H1 (cell line): ENCODE measurements at regions not wholly inside any gene's neighbourhood (a gene's known extent, or its start where the extent isn't known, plus 50 kb on each side); places are given as distances from the start of the nearest gene placed in this dataset.

Experiments
- CTCF ChIA-PET: fragments of 300-600 bp; sonication (Branson Sonifier 250); formaldehyde crosslinking; loops from one replicate; lab custom pipeline; 2021; ENCODE audit not compliant: partially characterized antibody; lab: Charles Lee
- POLR2A ChIA-PET: fragments of 300-600 bp; sonication (Branson Sonifier 250); formaldehyde crosslinking; loops from one replicate; lab custom pipeline; 2021; ENCODE audit warnings: inconsistent platforms; ENCODE audit not compliant: partially characterized antibody; lab: Charles Lee
- DNase-seq, 2 experiments: peaks; one replicate each; pipeline versions ENCODE4 v3.0.0 to v3.0.0-alpha.2; 2010 to 2022; ENCODE audit warnings: low spot score in 2 of 2, low read depth in 1 of 2, mixed read lengths in 1 of 2
- FAIRE-seq: peaks from 2 replicates; lab custom pipeline; 2011; peaks lifted over from hg19 to GRCh38; lab: Jason Lieb, UNC
- H2AFZ ChIP-seq: 2 replicates; pipeline ENCODE4 v1.8.1; 2012; ENCODE audit warnings: low read length, inconsistent platforms
- H2AK5ac ChIP-seq: 2 replicates; pipeline ENCODE4 v1.6.1; 2013; ENCODE audit warnings: low read depth, low read length
- H2BK120ac ChIP-seq: replicated peaks from 2 replicates; pipeline ENCODE3; 2013; ENCODE audit warnings: low read depth, low read length, inconsistent platforms
- H2BK12ac ChIP-seq: 2 replicates; pipeline ENCODE4 v1.6.1; 2013; ENCODE audit warnings: low read depth, low read length
- H2BK15ac ChIP-seq: 2 replicates; pipeline ENCODE4 v1.6.1; 2013; ENCODE audit warnings: low read length
- H2BK20ac ChIP-seq: 2 replicates; pipeline ENCODE4 v1.6.1; 2013; ENCODE audit warnings: low read length
- H2BK5ac ChIP-seq: 2 replicates; pipeline ENCODE4 v1.6.1; 2013; ENCODE audit warnings: low read depth, low read length
- H3K14ac ChIP-seq: 2 replicates; pipeline ENCODE4 v1.6.1; 2013; ENCODE audit warnings: inconsistent platforms; ENCODE audit not compliant: insufficient read length
- H3K18ac ChIP-seq: 2 replicates; pipeline ENCODE4 v1.6.1; 2013; ENCODE audit warnings: low read length; ENCODE audit errors: extremely low read depth
- H3K23ac ChIP-seq: 2 replicates; pipeline ENCODE4 v1.6.1; 2013; ENCODE audit warnings: inconsistent platforms; ENCODE audit not compliant: insufficient read length
- H3K23me2 ChIP-seq: 2 replicates; pipeline ENCODE4 v1.6.1; 2013; ENCODE audit warnings: low read depth, low read length
- H3K27ac ChIP-seq: 2 replicates; pipeline ENCODE4 v1.6.1; 2011; ENCODE audit warnings: low read depth, low read length, inconsistent platforms
- H3K27me3 ChIP-seq, 4 experiments: replicated peaks in 1 of 4; 1 replicate in 1 of 4; 2 replicates in 3 of 4; pipeline versions ENCODE4 v1.6.1 to v1.8.1; 2011 to 2013; ENCODE audit warnings: low read length in 3 of 4, mild to moderate bottlenecking in 3 of 4, inconsistent platforms in 2 of 4, mixed read lengths in 2 of 4, moderate library complexity in 1 of 4; ENCODE audit not compliant: control insufficient read depth in 3 of 4, insufficient read depth in 3 of 4; ENCODE audit errors: extremely low read depth in 1 of 4
- H3K36me3 ChIP-seq, 4 experiments: 2 replicates each; pipeline versions ENCODE4 v1.6.1 to v1.8.1; 2011 to 2013; ENCODE audit warnings: mild to moderate bottlenecking in 4 of 4, low read length in 3 of 4, moderate library complexity in 2 of 4, control low read depth in 1 of 4, inconsistent platforms in 1 of 4; ENCODE audit not compliant: insufficient read depth in 4 of 4, control insufficient read depth in 2 of 4
- H3K4ac ChIP-seq: replicated peaks from 2 replicates; pipeline ENCODE3; 2013; ENCODE audit warnings: low read length, low read depth, mixed read lengths, inconsistent platforms; ENCODE audit not compliant: insufficient read length
- H3K4me1 ChIP-seq, 4 experiments: replicated peaks in 1 of 4; 1 replicate in 1 of 4; 2 replicates in 3 of 4; pipeline versions ENCODE4 v1.6.1 to v1.8.1; 2011 to 2013; ENCODE audit warnings: low read length in 3 of 4, inconsistent platforms in 2 of 4, mixed read lengths in 1 of 4; ENCODE audit not compliant: insufficient read depth in 4 of 4, control insufficient read depth in 3 of 4
- H3K4me2 ChIP-seq, 2 experiments: 2 replicates each; pipeline versions ENCODE4 v1.6.1 to v1.8.1; 2011 to 2013; ENCODE audit warnings: low read depth in 2 of 2, low read length in 2 of 2, control low read depth in 1 of 2, inconsistent platforms in 1 of 2, mild to moderate bottlenecking in 1 of 2; ENCODE audit not compliant: insufficient read depth in 1 of 2
- H3K4me3 ChIP-seq, 4 experiments: fragments of 200-600, 300-600 bp in 1 of 4; sonication (generic), shearing (Covaris generic), sonication (Bioruptor Twin) in 1 of 4; 2 replicates each; pipeline versions ENCODE4 v1.5.1 to v1.8.1; 2011 to 2016; ENCODE audit warnings: low read length in 4 of 4, low read depth in 3 of 4, control low read depth in 2 of 4, inconsistent platforms in 2 of 4, mild to moderate bottlenecking in 2 of 4, mixed read lengths in 1 of 4, moderate library complexity in 1 of 4; ENCODE audit not compliant: insufficient read depth in 2 of 4; ENCODE audit errors: extremely low read depth in 1 of 4
- H3K56ac ChIP-seq: replicated peaks from 2 replicates; pipeline ENCODE3; 2013; ENCODE audit warnings: low read depth, mild to moderate bottlenecking, mixed read lengths, low read length, inconsistent platforms; ENCODE audit not compliant: insufficient read length
- H3K79me1 ChIP-seq: 2 replicates; pipeline ENCODE4 v1.6.1; 2013; ENCODE audit warnings: low read depth, low read length, control low read depth
- H3K79me2 ChIP-seq, 2 experiments: 2 replicates each; pipeline versions ENCODE4 v1.6.1 to v1.8.1; 2012 to 2013; ENCODE audit warnings: low read length in 2 of 2, mild to moderate bottlenecking in 2 of 2, inconsistent platforms in 1 of 2; ENCODE audit not compliant: insufficient read depth in 2 of 2, control insufficient read depth in 1 of 2
- H3K9ac ChIP-seq, 4 experiments: replicated peaks in 1 of 4; 1 replicate in 1 of 4; 2 replicates in 3 of 4; pipeline versions ENCODE4 v1.6.1 to v1.8.1; 2011 to 2013; ENCODE audit warnings: low read depth in 3 of 4, low read length in 3 of 4, control low read depth in 2 of 4, mild to moderate bottlenecking in 2 of 4, moderate library complexity in 2 of 4, inconsistent platforms in 1 of 4; ENCODE audit errors: extremely low read depth in 1 of 4
- H3K9me3 ChIP-seq, 2 experiments: 2 replicates each; pipeline versions ENCODE4 v1.6.1 to v1.8.1; 2012 to 2013; ENCODE audit warnings: mild to moderate bottlenecking in 2 of 2, moderate library complexity in 2 of 2, control low read depth in 1 of 2, inconsistent platforms in 1 of 2, low read depth in 1 of 2, low read length in 1 of 2, mixed read lengths in 1 of 2; ENCODE audit not compliant: insufficient read depth in 2 of 2
- H4K20me1 ChIP-seq, 2 experiments: replicated peaks in 1 of 2; 2 replicates each; pipeline versions ENCODE3 to v1.8.1; 2011 to 2013; ENCODE audit warnings: inconsistent platforms in 2 of 2, low read length in 2 of 2, mild to moderate bottlenecking in 1 of 2; ENCODE audit not compliant: insufficient read depth in 2 of 2, control insufficient read depth in 1 of 2
- H4K5ac ChIP-seq: 2 replicates; pipeline ENCODE4 v1.6.1; 2013; ENCODE audit warnings: low read length, low read depth, mixed read lengths, inconsistent platforms; ENCODE audit not compliant: insufficient read length
- H4K8ac ChIP-seq: 2 replicates; pipeline ENCODE4 v1.8.0; 2013; ENCODE audit warnings: mild to moderate bottlenecking, moderate library complexity, low read length, inconsistent platforms; ENCODE audit not compliant: insufficient read depth; ENCODE audit errors: extremely low read depth
- H4K91ac ChIP-seq: replicated peaks from 2 replicates; pipeline ENCODE3; 2013; ENCODE audit warnings: low read length, mixed read lengths, inconsistent platforms; ENCODE audit not compliant: insufficient read length
- CEBPB ChIP-seq: IDR thresholded peaks from 2 replicates; pipeline ENCODE4 v1.6.1; 2012; ENCODE audit warnings: low read depth, low read length
- EGR1 ChIP-seq: IDR thresholded peaks from 2 replicates; pipeline ENCODE4 v1.6.1; 2011; ENCODE audit warnings: low read depth, low read length, borderline replicate concordance
- KDM5A ChIP-seq: fragments of 200-600 bp; IDR thresholded peaks from 2 replicates; pipeline ENCODE4 v1.7.1; 2012; ENCODE audit warnings: mild to moderate bottlenecking, low read length, inconsistent platforms, mixed read lengths
- RNF2 ChIP-seq: fragments of 200-900, 300-1000 bp; sonication (generic); IDR thresholded peaks from 2 replicates; pipeline ENCODE4 v1.7.1; 2016; ENCODE audit warnings: borderline replicate concordance, low read depth, mild to moderate bottlenecking, antibody characterized with exemption, low read length; ENCODE audit not compliant: poor library complexity, severe bottlenecking; ENCODE audit errors: missing control alignments
- TBP ChIP-seq: IDR thresholded peaks from 2 replicates; pipeline ENCODE4 v1.6.1; 2011; ENCODE audit warnings: low read depth, low read length, improper control_type of control experiment
- WGBS, 2 experiments: shearing (Covaris generic) in 1 of 2; methylation state at CpG; one replicate each; pipeline versions ENCODE4 v1.1.6 to v1.1.7; 2013 to 2015; ENCODE audit warnings: low lambda C conversion rate in 2 of 2, mixed read lengths in 2 of 2, inconsistent platforms in 1 of 2, low coverage in 1 of 2, missing lambda C conversion rate in 1 of 2; ENCODE audit not compliant: insufficient replicate concordance in 2 of 2, insufficient coverage in 1 of 2, insufficient read length in 1 of 2; ENCODE audit errors: extremely low coverage in 1 of 2, missing lambda C conversion rate in 1 of 2; 5-methylcytosine and 5-hydroxymethylcytosine counted together

DNA sequence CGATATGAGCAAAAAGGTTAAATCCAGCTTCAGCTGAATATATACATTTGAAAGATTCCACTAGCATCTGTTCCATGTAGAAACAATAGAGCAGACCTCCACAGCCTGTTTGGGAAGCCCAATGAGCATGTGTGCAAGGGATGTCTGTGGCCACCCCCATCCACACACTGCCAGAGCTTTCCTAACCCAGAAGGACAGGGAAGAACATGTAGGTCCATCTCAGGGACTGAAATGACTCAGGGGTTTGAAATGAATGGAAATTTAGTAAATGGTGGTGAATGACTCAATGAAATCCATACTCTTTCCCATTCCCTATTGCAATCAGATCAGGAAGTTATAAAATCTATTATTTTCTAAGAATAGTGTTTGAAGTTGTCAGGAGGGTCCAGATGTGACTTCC lies 397.2 kb downstream of the DUSP10 start:
- FAIRE-seq = no peak
- H3K4me3 ChIP-seq = no peak overlapping the region
- no peak overlapping the region for H4K8ac ChIP-seq
- H3K4ac ChIP-seq = no peak overlapping the region
- H3K18ac ChIP-seq = no peak overlapping the region
- H3K79me2 ChIP-seq = no peaks in the 10 kb centered on the region
- H4K20me1 ChIP-seq = no peaks in the 10 kb centered on the region
- 100% methylated on average over 1 of the region's 1 CpG; no CpG with 5 or more reads in 1 of the 2 experiments for WGBS, 2 experiments
- DNase-seq = no peak
- CTCF ChIA-PET = interaction anchor here (1.7 kb wide), 2 partner anchors 8 to 81 kb away, joined by 3 to 4 read pairs; no protein-coding TSS in a partner anchor
- no peak overlapping the region for H3K4me2 ChIP-seq
- H3K23ac ChIP-seq = no peak overlapping the region
- H3K14ac ChIP-seq = no peak overlapping the region
- no peak overlapping the region for H2BK5ac ChIP-seq
- no peak overlapping the region for H2BK12ac ChIP-seq
- no peak overlapping the region for H3K9ac ChIP-seq
- H3K4me1 ChIP-seq = no peaks in the 10 kb centered on the region
- no peaks in the 10 kb centered on the region for H3K36me3 ChIP-seq
- H4K91ac ChIP-seq = no peak overlapping the region
- POLR2A ChIA-PET = no interaction called here
- no peak overlapping the region for H3K56ac ChIP-seq
- no peak overlapping the region for H2AK5ac ChIP-seq
- no peak overlapping the region for H4K5ac ChIP-seq
- no peaks in the 10 kb centered on the region for H3K79me1 ChIP-seq
- H2AFZ ChIP-seq = no peak overlapping the region
- H3K9me3 ChIP-seq = no peaks in the 10 kb centered on the region
- no peak overlapping the region for H2BK15ac ChIP-seq
- no peaks in the 10 kb centered on the region for H3K23me2 ChIP-seq
- H2BK120ac ChIP-seq = no peak overlapping the region
- H2BK20ac ChIP-seq = no peak overlapping the region
- H3K27me3 ChIP-seq = no peaks in the 10 kb centered on the region
- H3K27ac ChIP-seq = no peak overlapping the region
- TF ChIP-seq CEBPB = no peak
- no peak for TF ChIP-seq KDM5A
- no peak for TF ChIP-seq RNF2
- no peak for TF ChIP-seq TBP
- TF ChIP-seq EGR1 = no peak
